ENCODE measurements at regions not wholly inside any gene's neighbourhood (a gene's known extent, or its start where the extent isn't known, plus 50 kb on each side); places are given as distances from the start of the nearest gene placed in this dataset.

DNA sequence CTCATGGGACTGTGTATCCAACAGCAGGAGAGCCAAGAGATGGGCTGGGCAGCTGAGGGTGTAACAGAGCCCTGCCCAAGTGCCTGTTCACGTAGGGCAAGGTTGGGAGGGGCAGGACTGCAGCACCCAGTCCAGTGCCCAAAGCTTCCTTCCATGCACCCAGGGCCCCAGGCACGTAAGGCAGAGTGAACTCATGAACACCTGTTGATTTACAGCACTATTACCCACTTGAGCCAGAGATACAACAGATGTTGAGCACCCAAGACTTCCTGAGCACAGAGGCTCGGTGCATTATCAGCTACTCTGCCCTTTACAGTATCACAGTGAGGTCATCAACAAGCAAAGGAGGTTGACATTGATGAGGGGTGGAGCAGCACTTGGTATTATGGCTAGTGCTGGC is 50.2 kb upstream of the FHL2 start:
- TF ChIP-seq POLR2A (IDR thresholded peaks at IDR 0.05; ENCODE audit: low read length) (no peak), GATA1 (IDR thresholded peaks at IDR 0.05; ENCODE audit: low read depth, low read length) (no peak)

Data from erythroblast (primary cell).